Sigmoid colon (tissue), 6 donors: ENCODE measurements at regions not wholly inside any gene's neighbourhood (a gene's known extent, or its start where the extent isn't known, plus 50 kb on each side); places are given as distances from the start of the nearest gene placed in this dataset.
"Not testable (repeated sequence)": the region's sequence is repeated elsewhere in the genome, so short reads cannot be mapped to it uniquely, and the experiment has no call there.

Experiments
- DNase-seq: peaks from one replicate; pipeline ENCODE4 v3.0.0-alpha.2; 2019
- H3K27ac ChIP-seq, 4 donors: fragments of 200-600 bp; sonication (generic); one replicate each; pipeline ENCODE4 v1.5.1; 2016 to 2019; ENCODE audit warnings: mild to moderate bottlenecking in 1 of 4
- H3K27me3 ChIP-seq, 3 donors: fragments of 200-600 bp; sonication (generic); one replicate each; pipeline ENCODE4 v1.5.1; 2019; ENCODE audit warnings: mild to moderate bottlenecking in 1 of 3
- H3K36me3 ChIP-seq, 4 donors: fragments of 200-600 bp; sonication (generic); one replicate each; pipeline ENCODE4 v1.5.1; 2016 to 2019
- H3K4me1 ChIP-seq, 4 donors: fragments of 200-600 bp; sonication (generic); one replicate each; pipeline ENCODE4 v1.5.1; 2017 to 2019
- H3K4me3 ChIP-seq, 4 donors: fragments of 200-600 bp; sonication (generic); one replicate each; pipeline ENCODE4 v1.5.1; 2017 to 2019; ENCODE audit warnings: mild to moderate bottlenecking in 2 of 4, moderate library complexity in 1 of 4
- H3K9me3 ChIP-seq, 4 donors: fragments of 200-600 bp in 3 of 4; sonication (generic) in 3 of 4; one replicate each; pipeline versions ENCODE4 v1.5.1 to v1.6.1; 2013 to 2019
- CTCF ChIP-seq, 4 experiments: fragments of 450-650 bp in 3 of 4; fragments of 200-600 bp in 1 of 4; IDR thresholded peaks; one replicate each; pipeline ENCODE4 v1.5.1; 2016 to 2019; ENCODE audit warnings: antibody characterized with exemption in 4 of 4, mild to moderate bottlenecking in 3 of 4, moderate library complexity in 2 of 4
- EP300 ChIP-seq, 4 donors: sonication (generic); formaldehyde crosslinking; IDR thresholded peaks; one replicate each; pipeline ENCODE4 v1.6.1; 2017; ENCODE audit warnings: antibody characterized with exemption in 4 of 4
- POLR2A ChIP-seq, 2 donors: fragments of 450-650 bp; IDR thresholded peaks; one replicate each; pipeline ENCODE4 v1.6.1; 2016; ENCODE audit warnings: antibody characterized with exemption in 2 of 2, mild to moderate bottlenecking in 2 of 2, moderate library complexity in 2 of 2
- POLR2AphosphoS5 ChIP-seq, 4 donors: sonication (generic); formaldehyde crosslinking; IDR thresholded peaks; one replicate each; pipeline ENCODE4 v1.6.1; 2017; ENCODE audit warnings: antibody characterized with exemption in 4 of 4
- WGBS, 2 donors: extraction: QIAGEN DNeasy Blood & Tissue Kit; methylation state at CpG; one replicate each; pipeline ENCODE4 v1.1.7; 2013; 5-methylcytosine and 5-hydroxymethylcytosine counted together
- intact Hi-C: fragments of 100-400 bp; cut with DNase I; formaldehyde crosslinking; loops from one replicate; pipeline ENCODE4 v1.15.1; 2023
- donor health status: healthy with polysubstance abuse.
- donor health status: healthy.

GRCh38 chr10:11691319-11691755, 50.8 kb upstream of the ECHDC3 start:
- Histone ChIP-seq H3K27me3 (no peaks in the 10 kb centered on the region), H3K36me3 (no peaks in the 10 kb centered on the region), H3K4me3 (no peak overlapping the region), H3K4me1 (no peaks in the 10 kb centered on the region), H3K9me3 (no peaks in the 10 kb centered on the region), H3K27ac (no peak overlapping the region)
- TF ChIP-seq EP300 (IDR thresholded peaks at IDR 0.05) = no peak
- no peak for TF ChIP-seq POLR2A (IDR thresholded peaks at IDR 0.05)
- TF ChIP-seq CTCF (IDR thresholded peaks at IDR 0.05) = no peak
- TF ChIP-seq POLR2AphosphoS5 (IDR thresholded peaks at IDR 0.05) = no peak
- WGBS, 2 donors = 94% methylated on average over 14 of the region's 14 CpGs
- DNase-seq = no peak
- intact Hi-C loops = no loop called here

DNA sequence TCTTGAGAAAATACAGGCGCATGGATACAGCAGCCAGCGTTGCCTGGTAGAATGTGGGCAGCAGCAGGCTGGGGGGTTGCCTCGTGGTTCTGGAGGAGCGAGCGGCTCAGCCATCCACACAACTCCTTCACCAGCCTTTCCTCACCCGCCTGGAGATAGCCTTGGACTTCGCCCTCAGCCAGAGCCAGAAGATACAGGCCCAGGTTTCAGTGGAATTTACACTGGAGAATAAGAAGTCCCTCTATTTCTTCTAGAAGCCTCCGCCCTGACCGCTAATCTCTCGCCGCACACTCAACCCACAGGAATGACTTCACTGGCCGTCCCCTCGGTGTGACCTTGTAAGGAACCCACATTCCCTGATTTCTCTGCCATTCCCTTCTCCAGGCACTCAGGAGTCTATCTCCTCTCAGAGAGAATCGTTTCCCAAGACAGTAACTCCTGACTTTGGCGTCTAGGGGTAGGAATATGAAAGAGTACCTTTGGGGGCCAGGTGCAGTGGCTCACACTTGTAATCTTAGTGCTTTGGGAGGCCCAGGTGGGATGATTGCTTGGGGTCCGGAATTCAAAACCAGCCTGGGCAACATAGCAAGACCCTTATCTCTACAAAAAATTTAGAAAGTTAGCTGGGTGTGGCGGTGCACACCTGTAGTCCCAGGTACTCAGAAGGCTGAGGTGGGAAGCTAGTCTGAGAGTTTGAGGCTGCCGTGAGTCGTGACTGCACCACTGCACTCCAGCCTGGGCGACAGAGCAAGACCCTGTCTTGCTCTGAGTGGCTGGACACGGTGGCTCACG, 52.0 kb upstream of the ECHDC3 start:
- intact Hi-C loops = no loop called here
- no peaks in the 10 kb centered on the region for H3K27me3 ChIP-seq
- H3K4me3 ChIP-seq = no peak overlapping the region
- DNase-seq = no peak
- no peaks in the 10 kb centered on the region for H3K9me3 ChIP-seq
- H3K27ac ChIP-seq = no peak overlapping the region
- no peaks in the 10 kb centered on the region for H3K36me3 ChIP-seq
- TF ChIP-seq POLR2A (IDR thresholded peaks at IDR 0.05) (no peak), CTCF (IDR thresholded peaks at IDR 0.05) (no peak), EP300 (IDR thresholded peaks at IDR 0.05) (no peak), POLR2AphosphoS5 (IDR thresholded peaks at IDR 0.05) (no peak)
- 92 to 94% methylated on average over 22 of the region's 22 CpGs for WGBS, 2 donors
- peaks cover 0 to 11% (median 6%) of the 10 kb centered on the region in 4 donors for H3K4me1 ChIP-seq

DNA sequence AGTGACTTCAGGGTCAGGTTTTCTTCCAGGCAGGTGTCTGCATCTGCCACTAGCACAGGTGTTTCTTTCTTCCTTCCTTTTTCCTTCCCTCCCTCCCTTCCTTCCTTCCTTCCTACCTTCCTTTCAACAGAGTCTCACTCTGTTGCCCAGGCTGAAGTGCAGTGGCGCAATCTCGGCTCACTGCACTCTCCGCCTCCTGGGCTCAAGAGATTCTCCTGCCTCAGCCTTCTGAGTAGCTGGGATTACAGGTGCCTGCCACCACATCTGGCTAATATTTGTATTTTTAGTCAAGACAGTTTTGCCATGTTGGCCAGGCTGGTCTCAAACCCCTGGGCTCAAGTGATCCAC, 53.8 kb upstream of the ECHDC3 start:
- intact Hi-C loops, H3K9me3 ChIP-seq, H3K27me3 ChIP-seq, H3K36me3 ChIP-seq, H3K4me3 ChIP-seq, DNase-seq, H3K27ac ChIP-seq: not testable (repeated sequence)
- 80 to 90% methylated on average over 3 of the region's 3 CpGs for WGBS, 2 donors
- H3K4me1 ChIP-seq = peaks cover 0 to 19% (median 12%) of the 10 kb centered on the region in 4 donors

GRCh38 chr10:11687779-11688447, 54.3 kb upstream of the ECHDC3 start:
- H3K4me3 ChIP-seq = no peak overlapping the region
- no peaks in the 10 kb centered on the region for H3K27me3 ChIP-seq
- H3K9me3 ChIP-seq = no peaks in the 10 kb centered on the region
- no peaks in the 10 kb centered on the region for H3K36me3 ChIP-seq
- H3K4me1 ChIP-seq = peaks cover 0 to 19% (median 12%) of the 10 kb centered on the region in 4 donors
- no peak overlapping the region for H3K27ac ChIP-seq
- intact Hi-C loops = no loop called here
- WGBS, 2 donors = 56 to 84% methylated on average over 8 of the region's 8 CpGs
- TF ChIP-seq POLR2A (IDR thresholded peaks at IDR 0.05) = no peak
- TF ChIP-seq CTCF (IDR thresholded peaks at IDR 0.05) = no peak
- TF ChIP-seq EP300 (IDR thresholded peaks at IDR 0.05) = no peak
- TF ChIP-seq POLR2AphosphoS5 (IDR thresholded peaks at IDR 0.05) = no peak
- DNase-seq = no peak

DNA sequence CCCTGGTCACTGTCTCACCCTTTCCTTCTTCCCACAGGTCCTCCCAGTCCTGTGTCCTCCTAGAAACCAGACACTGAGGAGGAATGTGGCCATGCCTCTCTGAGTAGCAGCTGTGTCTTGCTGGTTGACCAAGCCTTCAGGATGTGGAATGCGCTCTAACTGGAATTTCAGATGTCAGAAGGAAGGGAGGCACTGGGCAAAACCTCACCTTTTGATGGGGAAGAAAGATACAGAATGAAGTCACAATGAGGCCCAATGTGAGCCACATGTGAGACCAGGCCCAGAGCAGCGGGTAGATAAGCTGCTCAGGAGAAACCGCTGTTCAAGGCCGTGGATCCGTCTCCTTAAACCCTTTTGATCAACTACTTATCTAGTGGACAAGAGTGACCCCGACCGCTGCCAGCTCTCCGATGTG, 54.8 kb upstream of the ECHDC3 start:
- intact Hi-C loops = no loop called here

More for the DNA sequence above, 54.8 kb upstream of the ECHDC3 start:
- Histone ChIP-seq H3K27ac (no peak overlapping the region), H3K36me3 (no peaks in the 10 kb centered on the region), H3K9me3 (no peaks in the 10 kb centered on the region), H3K4me1 (peaks cover 0 to 19% (median 12%) of the 10 kb centered on the region in 4 donors), H3K27me3 (no peaks in the 10 kb centered on the region), H3K4me3 (no peak overlapping the region)
- WGBS, 2 donors = 78 to 89% methylated on average over 8 of the region's 8 CpGs
- no peak for DNase-seq
- TF ChIP-seq POLR2AphosphoS5 (IDR thresholded peaks at IDR 0.05) = no peak
- no peak for TF ChIP-seq CTCF (IDR thresholded peaks at IDR 0.05)
- no peak for TF ChIP-seq EP300 (IDR thresholded peaks at IDR 0.05)
- no peak for TF ChIP-seq POLR2A (IDR thresholded peaks at IDR 0.05)
